DLD1 (cell line): ENCODE measurements at regions not wholly inside any gene's neighbourhood (a gene's known extent, or its start where the extent isn't known, plus 50 kb on each side); places are given as distances from the start of the nearest gene placed in this dataset.

Source experiments
- in situ Hi-C: cut with HindIII; loops from 2 replicates; pipeline ENCODE4 v1.10.0; 2017; ENCODE audit warnings: low sequenced_read_pairs

DNA sequence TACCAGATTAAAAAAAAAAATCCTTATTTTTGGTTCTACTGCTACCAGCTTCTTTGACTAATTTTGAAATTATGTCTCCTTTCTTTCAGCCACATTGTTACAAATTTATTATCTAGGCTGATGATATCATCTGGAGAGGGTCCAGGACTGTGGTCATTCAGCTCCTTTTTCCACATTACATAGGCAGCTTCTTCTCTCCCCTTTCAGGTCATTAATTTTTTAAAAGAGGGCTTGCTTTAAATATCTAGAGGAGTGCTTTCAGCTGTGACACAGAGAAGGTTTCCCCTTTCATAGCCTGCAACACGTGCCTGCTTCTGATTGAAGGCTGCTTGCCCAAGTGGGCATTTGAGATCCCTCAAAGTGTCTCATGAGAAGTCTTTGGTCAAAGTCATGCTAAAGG is 155.7 kb upstream of the PAPPA start:
- in situ Hi-C loops = no loop called here

DNA sequence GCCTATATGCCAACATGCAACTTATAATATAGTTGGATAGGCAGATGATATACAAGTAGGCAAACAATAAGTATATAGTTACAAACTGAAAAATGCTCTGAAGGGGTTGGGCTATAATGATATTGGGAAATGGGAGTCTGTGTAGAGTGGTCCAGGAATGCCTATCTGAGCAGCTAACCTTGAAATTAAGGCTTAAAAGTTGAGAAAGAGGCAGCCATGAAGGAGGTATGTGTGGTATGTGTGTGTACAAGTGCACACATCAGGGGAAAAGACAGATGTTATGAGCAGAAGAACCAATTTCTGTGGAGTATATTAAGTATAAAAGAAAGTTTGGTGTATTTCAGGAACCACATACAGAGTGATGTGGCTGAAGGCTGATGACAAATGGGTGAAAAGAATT is 154.9 kb upstream of the PAPPA start:
- in situ Hi-C loops = no loop called here

DNA sequence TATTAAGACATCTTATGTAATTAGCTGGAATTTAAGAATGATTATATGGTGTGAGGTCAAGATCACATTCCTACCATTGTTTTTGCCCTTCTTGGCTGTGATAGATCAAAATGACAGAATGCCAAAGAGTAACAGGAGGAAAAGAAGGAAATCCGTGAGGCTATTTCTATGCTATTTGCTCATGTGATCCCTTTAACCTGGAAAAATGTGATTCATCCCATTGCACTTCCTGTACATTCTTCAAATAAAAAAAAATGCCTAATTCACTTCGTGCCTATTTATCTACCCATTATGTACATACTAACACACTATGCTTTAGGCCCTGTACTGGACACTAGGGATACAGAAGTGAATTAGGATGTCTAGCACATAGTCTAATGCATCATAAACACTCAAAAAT is 154.1 kb upstream of the PAPPA start:
- in situ Hi-C loops = no loop called here

DNA sequence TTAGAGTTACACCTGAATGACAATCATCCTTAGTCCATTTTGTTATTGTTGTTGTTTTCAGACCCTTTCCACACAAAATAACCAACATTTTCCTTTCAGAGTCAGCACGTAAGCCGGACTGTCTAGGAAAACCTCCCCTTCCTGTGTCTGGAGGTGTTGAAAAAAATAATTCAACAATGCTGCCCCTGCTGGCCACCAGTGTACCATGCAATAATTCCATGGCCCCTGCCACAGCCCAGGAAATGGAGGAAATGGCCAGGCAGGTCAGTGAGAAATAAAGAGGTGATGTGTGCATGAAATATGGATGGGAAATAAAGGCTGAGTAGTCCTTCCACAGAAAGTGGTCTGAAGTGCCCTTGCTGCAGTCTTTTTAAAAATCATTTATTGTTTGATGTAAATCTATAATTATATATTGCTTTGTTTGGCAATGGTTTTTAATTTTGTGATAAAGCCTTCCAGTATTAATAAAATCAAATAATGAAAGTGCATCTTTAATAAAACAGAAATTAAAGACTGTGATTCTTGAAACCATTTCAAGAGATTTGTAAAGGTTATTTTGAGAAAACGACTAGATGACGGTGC is 152.8 kb upstream of the PAPPA start:
- in situ Hi-C loops = no loop called here

DNA sequence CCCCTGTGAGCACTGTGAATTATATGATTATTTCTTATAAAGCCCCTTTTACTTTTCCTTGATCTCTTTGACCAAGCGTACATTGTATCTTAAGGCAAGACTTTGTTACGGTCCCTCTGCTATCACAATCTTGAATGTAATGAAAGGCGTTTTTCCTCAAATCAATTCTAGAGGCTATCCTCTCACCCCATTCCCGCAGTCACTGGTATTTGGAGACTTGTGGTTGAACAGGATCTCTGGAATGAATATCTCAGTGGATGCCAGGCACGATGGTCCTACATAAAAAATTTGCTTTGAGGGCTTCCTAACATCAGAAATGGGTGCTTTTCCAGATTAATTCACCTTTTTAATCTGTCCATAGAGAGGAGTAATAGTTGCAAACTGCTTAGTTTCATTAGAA is 151.4 kb upstream of the PAPPA start:
- in situ Hi-C loops = no loop called here

DNA sequence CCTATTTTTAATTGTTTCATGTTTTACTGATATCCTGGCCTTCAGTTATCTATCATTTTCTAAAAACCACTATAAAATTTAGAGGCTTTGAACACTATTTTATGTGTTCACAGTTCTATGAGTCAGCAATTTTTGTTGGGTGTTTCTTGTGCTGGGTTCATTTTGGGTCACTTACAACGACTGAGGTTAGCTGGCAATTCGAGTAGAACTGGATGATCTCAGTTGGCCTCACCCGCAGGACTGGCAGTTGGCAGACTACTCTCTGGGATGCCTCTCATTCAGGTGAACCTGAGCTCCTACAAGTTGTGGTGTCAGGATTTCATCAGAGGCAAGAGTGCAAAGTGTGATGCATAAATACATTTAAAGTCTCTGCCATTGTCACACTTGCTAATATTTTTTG is 151.0 kb upstream of the PAPPA start:
- in situ Hi-C loops = no loop called here

DNA sequence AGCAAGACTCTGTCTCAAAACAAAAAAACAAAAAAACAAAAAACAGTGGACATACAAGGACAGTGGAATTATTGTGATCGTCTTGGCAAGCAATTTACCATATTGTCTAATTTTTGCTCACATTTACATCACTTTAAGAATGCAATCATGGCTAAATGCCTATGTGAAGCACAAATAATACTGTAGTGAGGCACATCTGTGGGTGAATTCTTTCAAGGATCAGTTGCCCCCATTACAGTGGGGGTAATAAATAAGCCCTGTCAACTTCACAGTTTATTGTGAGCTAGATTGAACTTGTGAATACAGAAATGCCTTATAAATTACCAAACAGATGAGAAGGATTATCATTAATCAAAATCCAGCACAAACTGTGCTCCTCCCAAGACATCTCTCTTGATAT is 150.2 kb upstream of the PAPPA start:
- in situ Hi-C loops = no loop called here

DNA sequence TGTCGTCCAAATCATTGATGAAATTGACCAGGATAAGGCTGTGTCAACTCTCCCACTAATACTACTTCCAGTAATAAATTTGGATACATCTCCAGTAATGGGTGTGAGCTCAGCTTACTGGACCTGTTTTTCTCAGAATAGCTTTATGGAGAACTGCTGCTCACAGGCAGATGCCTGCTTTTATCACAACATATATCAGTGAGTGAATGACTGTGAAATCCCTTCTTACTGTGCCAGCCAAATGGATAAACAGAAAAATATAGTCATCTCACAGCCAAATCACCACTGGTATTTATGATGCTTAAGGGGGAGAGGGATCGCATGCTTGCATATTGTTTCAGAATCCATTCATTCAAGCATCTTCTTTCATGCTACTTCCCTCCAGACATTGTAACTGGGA is 148.4 kb upstream of the PAPPA start:
- in situ Hi-C loops = no loop called here

DNA sequence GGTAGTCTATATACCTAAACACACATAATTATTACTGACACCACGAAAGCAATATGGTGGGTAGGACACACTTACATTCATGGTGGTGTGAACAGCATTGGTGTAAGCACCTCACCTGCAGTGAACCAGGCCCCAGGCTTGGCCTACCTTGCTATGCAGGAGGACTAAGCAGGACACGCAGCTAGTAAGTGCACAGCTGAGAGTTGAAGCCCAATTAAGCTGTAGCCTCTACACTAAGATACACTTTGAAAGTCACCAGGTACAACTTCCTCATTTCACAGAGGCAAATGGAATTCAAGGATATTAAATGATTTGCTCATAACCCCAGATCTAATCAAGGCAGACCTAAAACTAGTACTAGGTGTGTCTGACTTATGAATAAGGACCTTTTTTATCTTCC is 145.8 kb upstream of the PAPPA start:
- in situ Hi-C loops = no loop called here

DNA sequence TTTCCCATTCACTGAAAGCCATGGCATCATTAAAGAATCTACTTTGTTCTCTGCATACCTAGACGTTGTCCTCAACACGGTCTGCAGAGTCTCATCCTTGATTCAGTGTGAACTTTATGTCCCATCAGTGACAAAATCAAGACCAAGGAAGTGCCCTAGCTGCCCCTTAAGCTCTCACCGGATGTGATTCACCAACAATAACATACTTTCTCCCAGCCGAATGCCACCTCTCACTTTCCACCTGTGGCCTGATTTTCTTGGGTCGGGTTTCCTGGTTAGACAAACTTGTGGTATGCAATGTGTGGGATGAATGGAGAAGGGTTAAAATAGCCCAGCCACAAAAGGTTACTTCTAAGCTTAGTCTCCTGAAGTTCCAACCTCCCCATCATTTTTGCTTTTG is 145.3 kb upstream of the PAPPA start:
- in situ Hi-C loops = no loop called here

DNA sequence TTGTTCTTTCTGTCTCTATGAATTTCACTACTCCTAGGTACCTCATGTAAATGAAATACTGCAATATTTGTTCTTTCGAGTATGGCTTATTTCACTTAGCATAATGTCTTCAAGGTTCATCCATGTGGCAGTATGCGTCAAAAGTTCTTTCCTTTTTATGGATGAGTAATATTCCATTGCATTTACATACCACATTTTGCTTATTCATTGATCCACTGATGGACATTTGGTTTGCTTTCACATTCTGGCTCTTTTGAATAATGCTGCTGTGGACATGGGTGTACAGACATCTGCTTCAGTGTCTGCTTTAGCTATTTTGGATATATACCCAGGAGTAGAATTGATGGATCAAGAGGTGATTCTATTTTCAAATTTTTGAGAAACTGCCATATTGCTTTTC is 144.2 kb upstream of the PAPPA start:
- in situ Hi-C loops = no loop called here

DNA sequence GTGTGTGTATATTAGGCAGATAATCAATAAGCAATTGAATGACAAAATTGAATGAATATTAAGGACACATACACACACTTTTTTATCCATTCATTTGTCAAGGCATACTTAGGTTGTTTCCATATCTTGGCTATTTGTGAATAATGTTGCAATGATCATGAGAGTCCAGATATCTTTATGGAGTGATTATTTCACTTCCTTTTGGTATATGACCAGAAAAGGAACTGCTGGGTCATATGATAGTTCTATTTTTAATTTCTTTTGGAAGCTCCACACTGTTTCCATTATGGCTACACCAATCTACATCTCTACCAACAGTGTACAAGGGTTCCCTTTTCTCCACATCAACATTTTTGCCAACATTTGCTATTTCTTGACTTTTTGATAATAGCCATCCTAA is 137.7 kb upstream of the PAPPA start:
- in situ Hi-C loops = no loop called here

DNA sequence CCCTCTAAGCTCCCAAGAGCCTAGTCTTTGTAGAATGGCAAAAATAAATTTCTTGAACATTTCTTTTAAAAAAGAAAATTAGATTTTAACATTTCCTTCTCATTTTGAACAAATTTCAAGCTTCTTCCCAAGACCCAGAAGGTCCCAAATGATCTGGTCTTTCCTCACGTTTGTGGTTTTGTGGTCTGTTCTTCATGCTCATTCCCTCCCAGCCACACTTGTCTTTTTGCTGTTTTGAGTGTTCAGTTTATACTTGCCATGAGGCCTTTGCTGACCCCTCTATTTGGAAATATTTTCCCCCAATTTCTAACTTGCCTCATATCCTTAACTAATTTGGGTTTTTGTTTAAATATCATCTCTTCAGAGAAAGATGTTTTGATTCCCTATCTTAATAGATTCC is 133.4 kb upstream of the PAPPA start:
- in situ Hi-C loops = no loop called here

DNA sequence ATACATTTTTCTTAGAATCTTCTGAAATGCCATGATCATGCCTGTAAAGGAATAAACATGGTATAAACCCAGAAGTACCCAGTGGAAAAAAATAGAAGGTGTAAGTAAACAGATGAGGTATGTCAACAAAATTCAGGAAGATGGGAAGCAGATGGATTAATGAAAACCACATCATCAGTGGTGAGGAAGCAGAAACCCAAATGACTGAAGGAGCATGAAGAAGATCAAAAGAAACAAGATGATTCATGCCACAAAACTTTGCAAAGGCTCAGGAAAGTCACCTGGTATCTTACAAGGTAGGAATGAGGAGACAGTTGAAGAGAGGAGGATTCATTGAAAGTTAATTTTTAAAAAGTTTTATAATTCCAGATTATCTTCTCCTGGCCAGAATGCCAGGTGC is 132.8 kb upstream of the PAPPA start:
- in situ Hi-C loops = no loop called here

DNA sequence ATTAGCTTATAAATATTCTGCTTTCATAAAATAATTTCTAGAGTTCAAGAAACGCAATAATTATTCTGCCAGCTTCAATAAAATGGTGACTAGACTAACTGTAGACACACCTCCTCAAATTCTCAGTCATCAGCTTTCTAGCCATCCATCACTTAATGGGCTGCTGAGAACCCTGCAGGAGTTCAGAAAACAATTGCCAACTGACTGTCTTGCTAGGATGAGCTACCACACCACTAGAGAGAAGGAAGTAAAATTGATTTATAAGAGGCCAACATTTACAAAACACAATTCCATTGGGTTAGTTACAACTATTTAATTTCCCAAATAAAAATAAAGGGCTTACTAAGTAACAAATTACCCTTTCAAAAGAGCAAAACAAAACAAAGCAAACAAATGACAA is 126.5 kb upstream of the PAPPA start:
- in situ Hi-C loops = no loop called here

DNA sequence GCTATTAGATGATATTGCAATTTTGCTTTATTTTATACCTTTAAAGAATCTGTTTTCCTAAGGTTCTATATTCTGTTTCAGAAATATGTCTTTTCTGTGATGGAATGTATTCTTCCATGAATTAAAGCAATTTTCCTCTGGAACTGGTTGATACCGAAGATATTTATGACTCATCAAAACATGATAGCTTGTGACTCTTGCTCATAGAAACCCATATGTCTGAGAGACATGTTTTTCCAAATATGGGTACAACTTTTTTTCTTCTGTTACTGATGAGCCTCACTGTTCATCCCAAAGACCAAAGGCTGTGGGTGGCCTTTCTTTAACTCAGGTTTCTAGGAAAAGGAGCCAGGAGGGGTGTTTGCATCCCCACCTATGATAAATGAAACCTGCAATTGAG is 126.1 kb upstream of the PAPPA start:
- in situ Hi-C loops = no loop called here

DNA sequence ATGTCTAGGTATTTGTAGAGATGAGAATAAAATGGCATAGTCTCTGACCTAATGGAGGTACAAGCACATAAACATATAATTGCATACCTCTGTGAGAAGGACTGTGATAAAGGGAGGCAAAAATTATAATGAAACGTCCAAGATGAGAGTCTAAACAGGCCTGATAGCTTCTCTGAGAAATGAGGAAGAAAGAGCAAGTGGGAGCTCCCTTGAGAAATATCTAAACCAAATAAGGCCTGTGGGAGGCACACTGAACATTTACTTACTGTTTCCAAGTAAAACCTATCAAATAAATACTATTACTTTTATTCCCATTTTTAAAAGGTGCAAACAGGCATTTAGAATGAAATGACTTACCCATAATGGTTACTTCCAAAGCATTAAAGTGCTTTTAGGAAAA is 125.6 kb upstream of the PAPPA start:
- in situ Hi-C loops = no loop called here

DNA sequence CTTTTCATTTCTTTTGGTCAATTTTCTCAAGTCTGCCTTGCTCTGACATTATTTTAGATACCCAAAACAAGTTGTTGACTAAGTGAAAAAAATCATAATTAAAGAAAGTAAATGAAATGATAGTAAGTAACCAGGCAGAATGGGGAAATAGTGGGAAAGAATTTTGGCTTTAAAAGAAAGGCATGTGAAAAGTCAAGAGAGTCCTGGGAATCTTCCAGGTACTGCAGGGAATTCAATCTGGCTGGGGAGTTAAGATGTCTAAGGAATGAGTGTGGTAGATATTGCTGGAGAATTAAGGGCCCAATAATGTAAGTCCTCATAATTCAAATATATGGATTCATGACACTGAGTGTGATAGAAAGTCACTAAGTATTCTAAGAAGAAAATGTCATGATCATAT is 123.1 kb upstream of the PAPPA start:
- in situ Hi-C loops = no loop called here

DNA sequence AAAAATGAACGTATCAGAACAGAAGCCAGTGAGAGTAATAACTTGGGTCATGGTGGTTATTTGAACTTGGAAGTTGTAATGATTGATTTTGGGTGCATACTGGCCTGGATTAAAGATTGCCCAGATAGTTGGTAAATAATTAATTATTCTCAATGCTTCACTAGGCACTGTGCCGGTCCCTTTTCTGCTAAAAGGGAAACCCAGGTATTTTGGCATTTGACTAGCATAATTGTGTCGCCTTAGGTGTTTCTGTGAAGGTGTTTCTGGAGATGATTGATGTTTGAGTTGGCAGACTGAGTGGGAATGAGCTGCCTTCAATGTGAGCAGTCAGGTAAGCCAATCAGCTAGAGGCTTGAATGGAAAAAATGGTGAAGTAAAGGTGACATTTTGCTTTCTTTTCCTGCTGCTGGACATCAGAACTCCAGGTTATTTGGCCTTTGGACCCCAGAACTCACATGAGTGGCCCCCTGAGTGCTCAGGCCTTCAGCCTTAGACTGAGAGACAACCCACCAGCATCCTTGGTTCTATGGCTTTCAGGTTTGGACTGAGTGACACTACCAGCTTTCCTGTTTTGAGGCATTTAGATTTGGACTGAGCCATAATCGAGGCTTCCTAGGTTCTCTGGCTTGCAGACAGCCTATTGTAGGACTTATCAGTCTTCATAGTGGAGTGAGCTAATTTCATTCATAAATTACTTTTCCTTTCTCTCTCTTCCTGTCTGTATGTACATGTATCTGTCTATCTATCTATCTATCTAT is 120.7 kb upstream of the PAPPA start:
- in situ Hi-C loops = no loop called here

DNA sequence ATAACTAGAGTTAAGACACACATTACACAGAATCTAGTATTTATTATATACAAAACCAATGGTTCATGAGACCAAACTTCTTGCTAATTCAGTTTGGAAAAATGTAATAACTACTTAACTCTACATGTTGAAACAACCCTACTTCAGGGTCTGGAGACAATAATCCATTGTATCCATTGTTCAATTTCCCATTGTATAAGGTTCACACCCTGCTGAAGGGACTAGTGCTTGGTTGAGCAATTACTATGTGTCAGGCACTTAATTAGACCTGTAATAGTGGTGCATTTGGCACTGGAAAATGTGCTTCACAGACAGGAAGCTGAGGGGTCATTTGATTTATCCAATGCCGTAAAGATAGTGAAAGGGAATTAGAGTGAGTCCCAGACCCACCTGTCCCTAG is 114.3 kb upstream of the PAPPA start:
- in situ Hi-C loops = no loop called here

DNA sequence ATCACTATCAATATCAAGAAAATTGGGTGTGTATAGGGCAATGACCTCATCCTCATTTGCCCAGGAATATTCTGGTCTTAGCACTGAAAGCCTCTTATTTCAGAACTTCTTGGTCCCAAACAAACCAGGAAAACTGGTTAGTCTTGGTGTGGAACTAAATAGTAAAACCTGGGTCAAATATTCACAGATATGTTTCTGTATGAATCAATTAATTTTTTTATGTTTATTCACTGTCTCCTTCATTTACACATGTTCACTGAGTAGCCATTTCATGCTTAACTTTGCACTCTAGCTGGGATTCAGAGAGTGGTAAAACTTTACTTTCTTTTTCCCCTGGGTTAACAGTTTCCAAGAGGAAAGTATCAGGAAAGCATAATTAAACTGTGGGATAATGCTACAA is 113.7 kb upstream of the PAPPA start:
- in situ Hi-C loops = no loop called here

DNA sequence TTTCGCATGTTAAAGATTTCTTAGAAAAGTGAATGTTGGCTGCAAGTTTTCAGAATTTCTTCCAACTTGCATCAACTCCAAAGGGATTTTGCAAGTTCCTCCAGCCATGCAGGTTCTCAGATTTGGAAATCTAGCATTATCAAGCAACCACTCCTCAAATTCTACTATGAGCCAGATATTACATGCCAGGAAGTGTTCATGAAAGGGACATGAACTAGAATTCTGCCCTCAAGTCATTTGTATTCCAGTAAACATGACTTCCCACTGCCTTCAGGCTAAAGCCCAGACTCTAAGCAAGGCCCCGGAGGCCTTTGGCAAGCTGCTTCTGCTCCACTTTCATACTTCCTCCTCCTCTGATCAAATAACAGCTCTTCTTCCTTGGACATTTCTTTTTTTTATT is 111.3 kb upstream of the PAPPA start:
- in situ Hi-C loops = no loop called here

DNA sequence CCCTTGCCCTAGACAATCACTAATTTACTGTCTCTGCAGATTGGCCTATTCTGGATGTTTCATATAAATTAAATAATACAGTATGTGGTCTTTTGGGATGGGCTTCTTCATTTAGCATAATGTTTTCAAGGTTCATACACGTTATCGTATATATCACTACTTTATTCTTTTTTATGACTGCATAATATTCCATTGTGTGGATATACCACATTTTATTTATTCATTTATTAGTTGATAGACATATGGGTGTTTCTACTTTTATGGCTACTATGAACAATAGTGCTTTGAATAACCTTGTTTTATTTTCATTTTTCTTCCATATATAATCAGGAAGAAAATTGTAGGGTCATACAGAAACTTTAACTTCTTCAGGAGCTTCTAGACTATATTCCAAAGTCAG is 108.5 kb upstream of the PAPPA start:
- in situ Hi-C loops = no loop called here
